D721Med (cell line): ENCODE measurements at regions not wholly inside any gene's neighbourhood (a gene's known extent, or its start where the extent isn't known, plus 50 kb on each side); places are given as distances from the start of the nearest gene placed in this dataset.
"Not testable (repeated sequence)": the region's sequence is repeated elsewhere in the genome, so short reads cannot be mapped to it uniquely, and the experiment has no call there.

Experiments
- DNase-seq: peaks from one replicate; pipeline ENCODE4 v3.0.0; 2011; ENCODE audit warnings: low spot score; ENCODE audit not compliant: insufficient read length
- FAIRE-seq: peaks from 2 replicates; lab custom pipeline; 2011; peaks lifted over from hg19 to GRCh38; lab: Jason Lieb, UNC
- CTCF ChIP-seq: IDR thresholded peaks from 2 replicates; pipeline ENCODE4 v1.5.1; 2012; ENCODE audit warnings: mild to moderate bottlenecking, control low read depth; ENCODE audit not compliant: insufficient read depth; ENCODE audit errors: missing control alignments

- DNase-seq: peak; percentile 57
- no peak for TF ChIP-seq CTCF
- peak; percentile 48 for FAIRE-seq
Observed at GRCh38 chr6:27838058-27838944, 73.9 kb downstream of the OR2B2 start.

GRCh38 chr6:27837625-27838057 is 74.6 kb downstream of the OR2B2 start:
- DNase-seq (no peak), FAIRE-seq (no peak)
- no peak for TF ChIP-seq CTCF

- FAIRE-seq: no peak
- TF ChIP-seq CTCF: no peak
- no peak for DNase-seq
Observed at GRCh38 chr6:27836783-27837624, 75.2 kb downstream of the OR2B2 start.

GRCh38 chr6:27836141-27836782 is 75.9 kb downstream of the OR2B2 start:
- TF ChIP-seq CTCF: no peak
- no peak for DNase-seq
- no peak for FAIRE-seq

GRCh38 chr6:27834879-27835549 is 77.2 kb downstream of the OR2B2 start:
- TF ChIP-seq CTCF: no peak
- DNase-seq: no peak
- no peak for FAIRE-seq

- no peak for TF ChIP-seq CTCF
- FAIRE-seq (no peak), DNase-seq (no peak)
Observed at GRCh38 chr6:27834384-27834783, 77.8 kb downstream of the OR2B2 start.

GRCh38 chr6:27831434-27832081 is 80.6 kb downstream of the OR2B2 start:
- not testable (repeated sequence) for DNase-seq, FAIRE-seq

- not testable (repeated sequence) for FAIRE-seq, DNase-seq
Observed at GRCh38 chr6:27830600-27831433, 81.4 kb downstream of the OR2B2 start.
